A172 (cell line): ENCODE measurements at regions not wholly inside any gene's neighbourhood (a gene's known extent, or its start where the extent isn't known, plus 50 kb on each side); places are given as distances from the start of the nearest gene placed in this dataset.

Source experiments
- DNase-seq: peaks from one replicate; pipeline ENCODE4 v3.0.0-alpha.2; 2015; ENCODE audit warnings: low spot score

- no peak for DNase-seq
Observed at GRCh38 chr9:1490341-1491232, 440.4 kb downstream of the DMRT2 start.

- no peak for DNase-seq
Observed at GRCh38 chr9:1492156-1492555, 442.0 kb downstream of the DMRT2 start.

- DNase-seq: no peak
Observed at GRCh38 chr9:1495282-1496030, 445.3 kb downstream of the DMRT2 start.

- no peak for DNase-seq
Observed at GRCh38 chr9:1505489-1505888, 455.3 kb downstream of the DMRT2 start.

- no peak for DNase-seq
Observed at GRCh38 chr9:1510712-1511111, 460.6 kb downstream of the DMRT2 start.

- no peak for DNase-seq
Observed at GRCh38 chr9:1513105-1513504, 462.9 kb downstream of the DMRT2 start.

- DNase-seq: no peak
Observed at GRCh38 chr9:1514250-1514649, 464.1 kb downstream of the DMRT2 start.

GRCh38 chr9:1514776-1515363 lies 464.7 kb downstream of the DMRT2 start:
- DNase-seq: no peak

- no peak for DNase-seq
Observed at GRCh38 chr9:1515557-1515956, 465.4 kb downstream of the DMRT2 start.

- no peak for DNase-seq
Observed at GRCh38 chr9:1521547-1521946, 471.4 kb downstream of the DMRT2 start.

- DNase-seq: no peak
Observed at GRCh38 chr9:1522219-1522767, 472.1 kb downstream of the DMRT2 start.

GRCh38 chr9:1528456-1528855 lies 478.3 kb downstream of the DMRT2 start:
- no peak for DNase-seq

GRCh38 chr9:1530696-1531095 lies 480.5 kb downstream of the DMRT2 start:
- no peak for DNase-seq

- no peak for DNase-seq
Observed at GRCh38 chr9:1531424-1531823, 481.3 kb downstream of the DMRT2 start.

GRCh38 chr9:1532171-1532570 lies 482.0 kb downstream of the DMRT2 start:
- DNase-seq: no peak

GRCh38 chr9:1535051-1535450 lies 480.1 kb upstream of the SMARCA2 start:
- no peak for DNase-seq

GRCh38 chr9:1535599-1535998 lies 479.5 kb upstream of the SMARCA2 start:
- no peak for DNase-seq

- no peak for DNase-seq
Observed at GRCh38 chr9:1536522-1537170, 478.5 kb upstream of the SMARCA2 start.

GRCh38 chr9:1538301-1538700 lies 476.8 kb upstream of the SMARCA2 start:
- no peak for DNase-seq

- no peak for DNase-seq
Observed at GRCh38 chr9:1539216-1539615, 475.9 kb upstream of the SMARCA2 start.

- DNase-seq: no peak
Observed at GRCh38 chr9:1550636-1551035, 464.5 kb upstream of the SMARCA2 start.
